Prostate gland (tissue), 2 donors: ENCODE measurements at regions not wholly inside any gene's neighbourhood (a gene's known extent, or its start where the extent isn't known, plus 50 kb on each side); places are given as distances from the start of the nearest gene placed in this dataset.
"Not testable (repeated sequence)": the region's sequence is repeated elsewhere in the genome, so short reads cannot be mapped to it uniquely, and the experiment has no call there.

Experiments used
- DNase-seq: peaks from one replicate; pipeline ENCODE4 v3.0.0-alpha.2; 2019; ENCODE audit warnings: low spot score
- H3K27ac ChIP-seq, 2 donors: fragments of 200-600 bp; sonication (generic); 2 replicates each; pipeline ENCODE4 v1.5.1; 2017 to 2019
- H3K27me3 ChIP-seq: fragments of 200-600 bp; sonication (generic); replicated peaks from 2 replicates; pipeline ENCODE4 v1.5.1; 2019; ENCODE audit not compliant: insufficient read depth
- H3K36me3 ChIP-seq, 2 donors: fragments of 200-600 bp; sonication (generic); 1 replicate in 1 of 2; 2 replicates in 1 of 2; pipeline versions ENCODE4 v1.5.1 to v1.8.1; 2017 to 2019
- H3K4me1 ChIP-seq: fragments of 200-600 bp; sonication (generic); replicated peaks from 2 replicates; pipeline ENCODE4 v1.5.1; 2019
- H3K4me3 ChIP-seq, 2 donors: fragments of 200-600 bp; sonication (generic); 2 replicates each; pipeline ENCODE4 v1.5.1; 2017 to 2019
- H3K9me3 ChIP-seq: fragments of 200-600 bp; sonication (generic); 2 replicates; pipeline ENCODE4 v1.5.1; 2017
- POLR2A ChIP-seq: fragments of 450-650 bp; IDR thresholded peaks from one replicate; pipeline ENCODE4 v1.6.1; 2016; ENCODE audit warnings: antibody characterized with exemption, mild to moderate bottlenecking
- POLR2AphosphoS5 ChIP-seq: sonication (generic); formaldehyde crosslinking; IDR thresholded peaks from one replicate; pipeline ENCODE4 v1.6.1; 2017; ENCODE audit warnings: antibody characterized with exemption
- WGBS: methylation state at CpG from one replicate; pipeline ENCODE4 v1.1.5; 2018; 5-methylcytosine and 5-hydroxymethylcytosine counted together
- intact Hi-C: fragments of 100-400 bp; cut with DNase I; formaldehyde crosslinking; loops from one replicate; pipeline ENCODE4 v1.14.2; 2022
- TF ChIP-seq, protein P1 (sequence below), 4 experiments: fragments of 200-600 bp in 2 of 4; fragments of 450-650 bp in 2 of 4; sonication (generic) in 2 of 4; IDR thresholded peaks; 1 replicate in 3 of 4; 2 replicates in 1 of 4; pipeline ENCODE4 v1.5.1; 2016 to 2019; ENCODE audit warnings: antibody characterized with exemption in 4 of 4, mild to moderate bottlenecking in 2 of 4, moderate library complexity in 2 of 4

DNA sequence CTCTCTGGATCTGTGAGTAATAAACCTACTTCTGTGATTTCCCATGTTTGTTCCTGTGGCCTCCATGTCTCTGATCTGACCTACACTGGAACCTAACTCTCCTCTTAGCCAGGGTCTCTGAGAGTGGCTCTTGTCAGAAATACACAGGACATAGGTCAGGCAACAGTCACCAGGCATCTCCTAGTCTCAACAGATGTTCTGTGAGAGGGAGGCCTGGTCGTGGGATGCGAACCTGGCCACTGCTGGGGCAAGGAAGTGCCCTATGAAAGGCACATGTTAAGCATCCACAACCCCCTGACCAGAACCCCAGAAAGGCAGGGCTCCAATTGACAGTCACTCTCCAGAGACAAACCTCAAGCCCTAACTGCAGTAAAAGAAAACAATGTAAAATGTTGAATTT lies 2771.5 kb downstream of the RPIA start:
- WGBS = 69% methylated on average over 2 of the region's 2 CpGs

DNA sequence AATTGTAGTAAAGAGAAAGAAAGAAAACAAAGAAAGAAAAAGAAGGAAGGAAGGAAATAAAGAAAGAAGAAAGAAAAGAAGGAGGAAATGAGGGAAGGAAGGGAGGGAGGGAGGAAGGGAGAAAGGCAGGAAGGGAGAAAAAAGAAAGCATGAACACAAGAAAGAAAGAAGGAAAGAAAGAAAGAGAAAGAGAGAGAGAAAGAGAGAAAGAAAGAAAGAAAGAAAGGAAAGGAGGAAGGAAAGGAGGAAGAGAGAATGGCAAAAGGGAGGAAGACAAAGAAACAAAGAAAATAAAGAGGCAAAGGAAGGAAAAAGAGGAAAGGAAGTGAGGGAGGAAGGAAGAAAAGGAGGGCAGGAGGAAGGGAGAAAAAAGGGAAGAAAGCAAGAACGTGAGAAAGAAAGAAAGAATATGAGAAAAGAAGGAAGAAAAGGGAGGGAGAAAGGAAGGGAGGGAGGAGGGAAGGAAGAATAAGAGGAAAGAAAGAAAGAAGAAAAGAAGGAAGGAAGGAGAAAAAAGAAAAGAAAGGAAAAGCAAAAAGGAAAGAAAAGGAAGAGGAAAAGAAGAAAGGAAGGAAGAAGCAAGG lies 2775.4 kb downstream of the RPIA start:
- H3K4me3 ChIP-seq, H3K9me3 ChIP-seq, H3K36me3 ChIP-seq, H3K27me3 ChIP-seq, H3K27ac ChIP-seq, intact Hi-C loops, H3K4me1 ChIP-seq, DNase-seq: not testable (repeated sequence)
- 32% methylated on average over 1 of the region's 1 CpG for WGBS

More for the DNA sequence above, 2771.5 kb downstream of the RPIA start:
- H3K4me1 ChIP-seq, H3K27me3 ChIP-seq, H3K9me3 ChIP-seq, H3K36me3 ChIP-seq, DNase-seq, H3K4me3 ChIP-seq, intact Hi-C loops, H3K27ac ChIP-seq: not testable (repeated sequence)

DNA sequence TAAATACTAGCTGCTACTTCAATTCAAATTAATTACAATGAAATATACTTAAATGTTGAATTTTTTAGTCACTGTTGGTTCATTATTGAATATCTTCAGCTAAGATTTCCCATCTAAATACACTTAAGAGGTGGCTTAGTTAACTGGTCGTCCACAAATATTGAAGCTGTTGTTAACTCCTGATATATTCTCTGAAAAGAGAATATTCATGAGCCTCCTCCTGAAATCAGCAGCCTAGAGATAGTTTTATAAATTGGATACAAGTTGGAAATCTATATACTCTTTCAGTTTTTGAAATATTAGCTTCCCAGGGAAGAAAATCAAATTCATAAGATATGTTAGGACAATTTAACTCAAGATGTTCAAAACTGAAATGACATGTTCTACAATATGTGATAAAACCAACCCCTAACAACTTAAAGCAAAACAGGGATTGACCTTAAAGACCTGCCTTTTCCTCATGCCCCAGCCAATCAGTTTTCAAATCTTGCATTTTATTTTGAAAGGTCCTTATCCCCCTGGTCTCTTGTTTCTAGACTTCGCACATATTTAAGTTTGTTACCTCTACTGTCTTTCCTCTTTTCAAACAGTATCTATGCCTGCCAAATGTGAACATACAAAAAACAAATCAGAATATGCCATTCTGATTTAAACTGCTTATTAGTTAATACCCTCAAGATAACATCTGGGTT lies 2784.9 kb downstream of the RPIA start:
- H3K9me3 ChIP-seq, H3K4me3 ChIP-seq, H3K27ac ChIP-seq, H3K36me3 ChIP-seq, DNase-seq, H3K4me1 ChIP-seq, intact Hi-C loops: not testable (repeated sequence)
- H3K27me3 ChIP-seq = peaks cover 12% of the 10 kb centered on the region
- 22% methylated on average over 2 of the region's 2 CpGs for WGBS

DNA sequence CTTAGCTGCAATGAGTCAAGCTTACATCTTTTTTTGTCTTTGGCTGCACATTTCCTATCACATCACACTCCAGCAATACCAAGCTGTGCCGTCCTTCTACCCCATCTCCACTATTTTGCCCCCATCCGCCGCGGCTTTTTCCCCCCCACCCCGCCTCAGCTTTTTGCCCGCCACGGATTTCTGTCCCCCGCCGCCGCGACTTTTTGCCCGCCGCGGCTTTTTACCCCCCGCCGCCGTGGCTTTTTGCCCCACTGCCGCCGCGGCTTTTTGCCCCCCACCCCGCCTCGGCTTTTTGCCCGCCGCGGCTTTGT lies 2785.4 kb downstream of the RPIA start:
- intact Hi-C loops, H3K9me3 ChIP-seq, H3K4me3 ChIP-seq, H3K27ac ChIP-seq, DNase-seq, H3K4me1 ChIP-seq, H3K36me3 ChIP-seq: not testable (repeated sequence)
- H3K27me3 ChIP-seq = peaks cover 12% of the 10 kb centered on the region
- WGBS = 4% methylated on average over 21 of the region's 25 CpGs

DNA sequence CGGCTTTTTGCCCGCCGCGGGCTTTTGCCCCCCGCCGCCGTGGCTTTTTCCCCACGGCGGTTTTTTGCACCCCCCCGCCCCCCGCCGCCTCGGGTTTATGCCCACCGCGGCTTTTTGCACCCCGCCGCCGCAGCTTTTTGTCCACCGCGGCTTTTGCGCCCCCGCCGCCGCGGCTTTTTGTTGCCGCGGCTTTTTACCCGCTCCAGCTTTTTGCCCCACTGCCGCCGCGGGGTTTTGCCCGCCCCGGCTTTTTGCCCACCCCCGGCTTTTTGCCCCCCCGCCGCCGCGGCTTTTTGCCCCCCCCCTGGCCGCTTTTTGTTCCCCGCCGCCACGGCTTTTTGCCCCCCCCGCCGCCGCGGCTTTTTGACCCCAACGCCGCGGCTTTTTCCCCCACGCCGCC lies 2785.8 kb downstream of the RPIA start:
- intact Hi-C loops, DNase-seq, H3K9me3 ChIP-seq, H3K36me3 ChIP-seq, H3K4me1 ChIP-seq, H3K27ac ChIP-seq: not testable (repeated sequence)
- WGBS = 2% methylated on average over 50 of the region's 51 CpGs
- Histone ChIP-seq H3K4me3 (peak overlapping the region; percentile 8 to 24), H3K27me3 (peaks cover 12% of the 10 kb centered on the region)

DNA sequence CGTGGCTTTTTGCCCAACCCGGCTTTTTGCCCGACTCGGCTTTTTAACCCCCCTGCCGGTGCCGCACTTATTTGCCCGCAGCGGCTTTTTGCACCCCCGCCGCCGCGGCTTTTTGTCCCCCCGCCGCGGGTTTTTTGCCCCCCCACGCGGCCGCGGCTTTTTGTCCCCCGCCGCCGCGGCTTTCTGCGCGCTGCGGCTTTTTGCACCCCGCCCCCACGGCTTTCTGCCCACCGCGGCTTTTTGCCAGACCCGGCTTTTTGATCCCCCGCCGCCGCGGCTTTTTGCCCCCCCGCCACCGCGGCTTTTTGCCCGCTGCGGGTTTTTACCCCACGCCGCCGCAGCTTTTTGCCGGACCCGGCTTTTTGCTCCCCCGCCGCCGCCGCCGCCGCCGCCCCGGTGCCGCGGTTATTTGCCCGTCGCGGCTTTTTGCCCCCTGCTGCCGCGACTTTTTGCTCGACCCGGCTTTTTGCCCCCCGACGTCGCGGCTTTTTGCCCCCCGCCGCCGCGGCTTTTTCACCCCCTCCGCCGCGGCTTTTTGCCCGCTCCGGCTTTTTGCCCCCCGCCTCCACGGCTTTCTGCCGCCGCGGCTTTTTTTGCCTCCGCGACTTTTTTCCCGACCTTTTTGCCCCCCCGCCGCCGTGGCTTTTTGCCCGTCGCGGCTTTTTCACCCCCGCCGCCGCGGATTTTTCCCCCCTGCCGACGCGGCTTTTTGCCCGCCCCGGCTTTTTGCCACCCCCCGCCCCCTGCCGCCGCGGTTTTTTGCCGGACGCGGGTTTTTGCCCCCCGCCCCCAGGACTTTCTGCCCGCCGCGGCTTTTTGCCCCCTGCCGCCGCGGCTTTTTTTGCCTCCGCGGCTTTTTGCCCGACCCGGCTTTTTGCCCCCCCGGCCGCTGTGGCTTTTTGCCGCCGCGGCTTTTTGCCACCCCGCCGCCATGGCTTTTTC lies 2786.5 kb downstream of the RPIA start:
- TF ChIP-seq POLR2A (no peak), POLR2AphosphoS5 (no peak)
- TF ChIP-seq, protein P1, sequence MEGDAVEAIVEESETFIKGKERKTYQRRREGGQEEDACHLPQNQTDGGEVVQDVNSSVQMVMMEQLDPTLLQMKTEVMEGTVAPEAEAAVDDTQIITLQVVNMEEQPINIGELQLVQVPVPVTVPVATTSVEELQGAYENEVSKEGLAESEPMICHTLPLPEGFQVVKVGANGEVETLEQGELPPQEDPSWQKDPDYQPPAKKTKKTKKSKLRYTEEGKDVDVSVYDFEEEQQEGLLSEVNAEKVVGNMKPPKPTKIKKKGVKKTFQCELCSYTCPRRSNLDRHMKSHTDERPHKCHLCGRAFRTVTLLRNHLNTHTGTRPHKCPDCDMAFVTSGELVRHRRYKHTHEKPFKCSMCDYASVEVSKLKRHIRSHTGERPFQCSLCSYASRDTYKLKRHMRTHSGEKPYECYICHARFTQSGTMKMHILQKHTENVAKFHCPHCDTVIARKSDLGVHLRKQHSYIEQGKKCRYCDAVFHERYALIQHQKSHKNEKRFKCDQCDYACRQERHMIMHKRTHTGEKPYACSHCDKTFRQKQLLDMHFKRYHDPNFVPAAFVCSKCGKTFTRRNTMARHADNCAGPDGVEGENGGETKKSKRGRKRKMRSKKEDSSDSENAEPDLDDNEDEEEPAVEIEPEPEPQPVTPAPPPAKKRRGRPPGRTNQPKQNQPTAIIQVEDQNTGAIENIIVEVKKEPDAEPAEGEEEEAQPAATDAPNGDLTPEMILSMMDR (IDR thresholded peaks at IDR 0.05) = no peak
- no peak overlapping the region for H3K27ac ChIP-seq
- WGBS = 1% methylated on average over 123 of the region's 123 CpGs
- H3K36me3 ChIP-seq = no peaks in the 10 kb centered on the region
- intact Hi-C loops = no loop called here
- H3K4me3 ChIP-seq = peak overlapping the region; percentile 8 to 24
- no peaks in the 10 kb centered on the region for H3K9me3 ChIP-seq
- H3K4me1 ChIP-seq = peaks cover 10% of the 10 kb centered on the region
- H3K27me3 ChIP-seq = peaks cover 12% of the 10 kb centered on the region
- no peak for DNase-seq

DNA sequence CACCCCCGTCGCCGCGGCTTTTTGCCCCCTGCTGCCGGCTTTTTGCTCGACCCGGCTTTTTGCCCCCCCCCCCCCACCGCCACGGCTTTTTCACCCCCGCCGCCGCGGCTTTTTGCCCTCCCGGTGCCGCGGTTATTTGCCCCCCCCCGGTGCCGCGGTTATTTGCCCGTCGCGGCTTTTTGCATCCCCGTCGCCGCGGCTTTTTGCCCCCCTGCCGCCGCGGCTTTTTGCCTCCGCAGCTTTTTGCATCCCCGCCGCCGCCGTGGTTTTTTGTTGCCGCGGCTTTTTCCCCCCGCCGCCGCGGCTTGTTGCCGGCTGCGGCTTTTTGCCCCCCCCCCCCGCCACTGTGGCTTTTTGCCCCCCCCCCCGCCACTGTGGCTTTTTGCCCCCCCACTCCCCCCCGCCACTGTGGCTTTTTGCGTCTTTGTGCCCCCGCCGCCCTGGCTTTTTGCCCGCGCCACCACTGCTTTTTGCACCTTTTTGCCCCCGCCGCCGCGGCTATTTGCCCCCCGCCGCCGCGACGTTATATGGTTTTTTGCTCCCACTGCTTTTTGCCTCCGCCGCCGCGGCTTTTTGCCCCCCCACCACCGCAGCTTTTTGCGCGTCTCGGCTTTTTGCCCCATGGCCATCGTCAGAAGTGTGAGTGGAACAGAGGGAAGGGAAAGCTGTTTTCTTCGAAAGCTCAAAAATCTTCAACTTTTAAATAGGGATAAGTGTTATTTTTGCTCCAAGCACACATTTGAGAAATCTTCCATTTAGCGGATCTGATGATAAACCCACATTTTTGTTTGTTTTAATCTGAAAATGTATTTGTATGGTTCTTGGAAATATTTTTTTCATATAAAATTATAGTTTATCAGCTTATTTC lies 2787.6 kb downstream of the RPIA start:
- 3% methylated on average over 70 of the region's 70 CpGs for WGBS
- H3K4me3 ChIP-seq = peak overlapping the region; percentile 8 to 24

DNA sequence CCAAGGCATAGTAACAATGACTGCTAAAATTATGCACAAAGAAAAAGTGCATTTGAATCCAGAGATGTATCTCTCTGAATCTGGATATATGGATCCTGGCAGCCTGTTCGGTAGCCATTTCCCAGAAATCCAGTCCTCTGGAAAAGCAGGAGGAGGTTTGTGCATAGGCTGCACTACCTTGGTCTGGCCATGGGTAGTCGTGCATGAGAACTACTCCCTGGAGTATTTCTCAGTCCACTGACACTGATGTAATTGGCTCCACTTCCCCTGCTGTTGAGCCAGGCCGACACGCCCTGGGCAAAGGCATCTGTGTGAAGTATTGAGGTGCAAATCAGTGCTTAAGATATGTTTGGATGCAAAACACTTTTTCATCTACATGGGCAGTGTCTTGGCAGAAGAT lies 2793.8 kb downstream of the RPIA start:
- intact Hi-C loops, H3K36me3 ChIP-seq, H3K4me1 ChIP-seq, H3K27ac ChIP-seq, DNase-seq, H3K4me3 ChIP-seq, H3K27me3 ChIP-seq, H3K9me3 ChIP-seq: not testable (repeated sequence)
- 26% methylated on average over 4 of the region's 4 CpGs for WGBS

More for the DNA sequence above, 2787.6 kb downstream of the RPIA start:
- H3K27me3 ChIP-seq = peaks cover 12% of the 10 kb centered on the region
- H3K27ac ChIP-seq, H3K9me3 ChIP-seq, intact Hi-C loops, H3K36me3 ChIP-seq, H3K4me1 ChIP-seq, DNase-seq: not testable (repeated sequence)

DNA sequence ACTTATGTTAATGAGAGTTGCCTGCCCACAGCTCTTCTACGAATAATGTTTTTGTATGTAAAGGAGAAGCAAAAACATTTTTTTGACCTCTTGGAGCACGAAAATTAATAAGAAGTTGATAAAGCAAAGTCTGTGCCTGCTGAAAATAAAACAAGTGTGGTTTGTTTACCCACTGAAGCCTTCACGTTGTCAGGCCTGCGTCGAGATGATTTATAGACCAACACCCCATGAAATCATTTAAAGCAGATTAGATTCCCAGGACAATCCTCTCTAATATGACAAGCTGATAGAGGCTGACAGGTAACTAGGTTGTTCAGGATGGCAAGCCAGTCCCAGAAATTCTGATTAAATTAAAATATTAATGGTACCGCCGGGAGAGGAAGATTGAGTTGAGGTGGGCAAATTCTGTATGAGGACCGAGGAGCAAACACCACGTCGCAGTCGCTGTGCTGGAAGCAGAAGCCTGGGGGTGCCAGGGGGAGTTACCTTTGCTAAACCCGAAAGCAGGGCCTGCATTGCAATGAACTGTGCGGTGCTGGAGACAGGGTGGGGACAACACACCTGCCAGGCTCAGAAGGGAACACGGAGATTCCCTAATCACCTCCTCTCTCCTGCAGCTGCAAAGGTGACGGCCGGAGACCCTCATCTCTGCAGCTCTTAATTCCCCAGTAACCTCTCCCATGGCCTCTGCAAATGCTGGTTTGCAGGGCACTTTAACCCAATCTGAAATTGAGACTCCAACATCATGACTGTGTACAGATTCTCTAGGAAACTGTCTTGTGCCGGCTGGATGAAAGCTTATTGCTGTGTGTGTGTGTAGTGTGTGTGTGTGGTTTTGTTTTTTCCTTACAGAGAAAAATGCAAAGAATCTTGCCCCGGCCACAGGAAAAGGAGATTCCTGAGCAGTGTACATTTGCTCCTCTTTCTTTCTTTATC lies 2805.9 kb downstream of the RPIA start:
- H3K27ac ChIP-seq, intact Hi-C loops, H3K27me3 ChIP-seq, DNase-seq, H3K4me1 ChIP-seq, H3K36me3 ChIP-seq, H3K9me3 ChIP-seq, H3K4me3 ChIP-seq: not testable (repeated sequence)
- 37% methylated on average over 8 of the region's 18 CpGs for WGBS

DNA sequence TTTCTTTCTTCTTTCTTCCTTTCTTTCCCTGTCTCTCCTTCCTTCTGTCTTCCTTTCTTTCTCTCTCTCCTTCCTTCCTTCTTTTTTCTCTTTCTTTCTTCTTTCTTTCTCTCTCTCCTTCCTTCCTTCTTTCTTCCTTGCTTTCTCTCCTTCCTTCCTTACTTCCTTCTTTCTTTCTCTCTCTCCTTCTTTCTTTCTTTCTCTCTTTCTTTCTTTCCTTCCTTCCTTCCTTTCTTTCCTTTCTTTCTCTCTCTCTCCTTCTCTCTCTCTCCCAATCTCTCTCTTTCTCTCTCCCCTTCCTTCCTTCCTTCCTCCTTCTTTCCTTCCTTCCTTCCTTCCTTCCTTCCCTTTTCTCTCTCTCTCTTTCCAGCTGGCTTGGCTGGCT lies 2806.6 kb downstream of the RPIA start:
- H3K36me3 ChIP-seq, H3K4me1 ChIP-seq, H3K27me3 ChIP-seq, DNase-seq, intact Hi-C loops, H3K4me3 ChIP-seq, H3K27ac ChIP-seq, H3K9me3 ChIP-seq: not testable (repeated sequence)
